ENCODE measurements at regions not wholly inside any gene's neighbourhood (a gene's known extent, or its start where the extent isn't known, plus 50 kb on each side); places are given as distances from the start of the nearest gene placed in this dataset.

GRCh38 chr1:234554218-234554697, 55.7 kb downstream of the IRF2BP2 start:
- no peak for DNase-seq (ENCODE audit: low read depth)

- peak; percentile 63 for DNase-seq (ENCODE audit: low read depth)
These were observed 56.5 kb downstream of the IRF2BP2 start for GRCh38 chr1:234553240-234554188.

- DNase-seq (ENCODE audit: low read depth): no peak
These were observed 59.0 kb downstream of the IRF2BP2 start for GRCh38 chr1:234551032-234551378.

- DNase-seq (ENCODE audit: low read depth): no peak
These were observed 59.5 kb downstream of the IRF2BP2 start for GRCh38 chr1:234550341-234551031.

- DNase-seq (ENCODE audit: low read depth): no peak
These were observed 60.4 kb downstream of the IRF2BP2 start for GRCh38 chr1:234549447-234550021.

GRCh38 chr1:234546890-234547788, 62.8 kb downstream of the IRF2BP2 start:
- no peak for DNase-seq (ENCODE audit: low read depth)

GRCh38 chr1:234546387-234546704, 63.6 kb downstream of the IRF2BP2 start:
- no peak for DNase-seq (ENCODE audit: low read depth)

GRCh38 chr1:234545517-234546386, 64.2 kb downstream of the IRF2BP2 start:
- DNase-seq (ENCODE audit: low read depth): peak; percentile 46

GRCh38 chr1:234544087-234544579, 65.2 kb upstream of the TARBP1 start:
- peak; percentile 87 for DNase-seq (ENCODE audit: low read depth)

GRCh38 chr1:234543442-234544086, 64.6 kb upstream of the TARBP1 start:
- DNase-seq (ENCODE audit: low read depth): no peak

GRCh38 chr1:234542211-234542850, 63.4 kb upstream of the TARBP1 start:
- no peak for DNase-seq (ENCODE audit: low read depth)

- DNase-seq (ENCODE audit: low read depth): peak; percentile 95
These were observed 62.5 kb upstream of the TARBP1 start for GRCh38 chr1:234541286-234541975.

- no peak for DNase-seq (ENCODE audit: low read depth)
These were observed 61.4 kb upstream of the TARBP1 start for GRCh38 chr1:234540404-234540762.

GRCh38 chr1:234539666-234540403, 60.9 kb upstream of the TARBP1 start:
- DNase-seq (ENCODE audit: low read depth): no peak

GRCh38 chr1:234538930-234539649, 60.1 kb upstream of the TARBP1 start:
- no peak for DNase-seq (ENCODE audit: low read depth)

GRCh38 chr1:234538062-234538731, 59.2 kb upstream of the TARBP1 start:
- no peak for DNase-seq (ENCODE audit: low read depth)

- no peak for DNase-seq (ENCODE audit: low read depth)
These were observed 58.3 kb upstream of the TARBP1 start for GRCh38 chr1:234537236-234537635.

All from renal cortical epithelial cell (primary cell).